GM18511 (cell line): ENCODE measurements at regions not wholly inside any gene's neighbourhood (a gene's known extent, or its start where the extent isn't known, plus 50 kb on each side); places are given as distances from the start of the nearest gene placed in this dataset.

Experiments
- ATAC-seq: cut with Tn5 transposase; IDR thresholded peaks from one replicate; pipeline ENCODE4 v1.9.1; 2021; ENCODE audit warnings: mild to moderate bottlenecking, moderate library complexity; ENCODE audit not compliant: unreplicated experiment

DNA sequence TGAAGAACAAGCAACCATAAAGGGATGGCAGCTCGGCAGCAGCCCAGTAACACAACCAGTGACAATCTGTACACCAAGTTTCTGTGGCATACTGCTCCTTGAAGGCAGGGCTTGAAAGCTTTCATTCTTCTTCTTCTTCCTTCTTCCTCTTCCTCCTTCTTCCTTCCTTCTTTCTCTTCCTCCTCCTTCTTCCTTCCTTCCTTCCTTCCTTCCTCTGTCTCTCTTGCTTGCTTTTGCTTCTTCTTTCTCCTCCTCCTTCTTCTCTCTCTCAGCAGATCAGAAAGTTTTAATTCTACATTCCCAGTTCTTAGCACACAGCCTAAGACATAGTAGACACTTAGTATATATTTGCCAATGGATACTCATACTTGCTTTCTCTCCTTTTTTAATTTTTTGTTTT, 95.9 kb downstream of the GLUL start:
- no peak for ATAC-seq

DNA sequence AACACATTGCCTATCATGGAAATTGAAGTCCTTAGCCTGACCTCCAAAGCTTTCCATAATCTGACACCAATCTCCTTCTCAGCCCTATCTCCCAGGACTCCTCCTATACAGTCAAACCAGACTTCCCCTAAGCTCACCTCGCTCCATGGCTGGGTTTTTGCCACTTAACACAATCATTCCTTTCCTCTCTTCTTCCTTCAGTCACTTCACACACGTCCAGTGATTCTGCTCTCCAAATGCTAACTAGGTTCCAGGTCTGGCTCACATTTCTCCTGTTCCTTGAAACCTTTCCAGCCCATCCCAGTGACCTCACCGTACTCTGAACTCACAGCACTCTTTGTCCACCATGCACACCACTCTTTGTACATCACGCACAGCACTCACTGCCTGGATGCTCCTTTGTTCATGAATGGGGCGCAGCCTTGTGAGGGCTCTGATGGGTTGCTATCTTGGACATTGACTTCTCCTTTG, 98.4 kb downstream of the GLUL start:
- ATAC-seq = no peak

DNA sequence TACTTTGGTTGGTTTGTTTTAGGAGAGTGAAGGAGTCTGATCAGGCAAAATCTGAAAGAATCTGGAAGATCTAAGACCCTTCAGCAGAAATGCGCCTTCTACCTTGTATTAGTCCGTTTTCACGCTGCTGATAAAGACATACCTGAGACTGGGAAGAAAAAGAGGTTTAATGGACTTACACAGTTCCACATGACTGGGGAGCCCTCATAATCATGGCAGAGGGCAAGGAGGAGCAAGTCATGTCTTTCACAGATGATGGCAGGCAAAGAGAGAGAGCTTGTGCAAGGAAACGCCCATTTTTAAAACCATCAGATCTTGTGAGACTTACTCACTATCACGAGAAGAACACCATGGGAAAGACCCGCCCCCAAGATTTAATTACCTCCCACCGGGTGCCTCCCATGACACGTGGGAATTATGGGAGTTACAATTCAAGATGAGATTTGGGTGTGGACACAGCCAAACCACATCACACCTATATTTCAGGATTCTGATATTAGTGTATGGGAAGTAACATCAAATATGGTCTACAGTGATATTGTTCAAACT, 99.3 kb downstream of the GLUL start:
- no peak for ATAC-seq

DNA sequence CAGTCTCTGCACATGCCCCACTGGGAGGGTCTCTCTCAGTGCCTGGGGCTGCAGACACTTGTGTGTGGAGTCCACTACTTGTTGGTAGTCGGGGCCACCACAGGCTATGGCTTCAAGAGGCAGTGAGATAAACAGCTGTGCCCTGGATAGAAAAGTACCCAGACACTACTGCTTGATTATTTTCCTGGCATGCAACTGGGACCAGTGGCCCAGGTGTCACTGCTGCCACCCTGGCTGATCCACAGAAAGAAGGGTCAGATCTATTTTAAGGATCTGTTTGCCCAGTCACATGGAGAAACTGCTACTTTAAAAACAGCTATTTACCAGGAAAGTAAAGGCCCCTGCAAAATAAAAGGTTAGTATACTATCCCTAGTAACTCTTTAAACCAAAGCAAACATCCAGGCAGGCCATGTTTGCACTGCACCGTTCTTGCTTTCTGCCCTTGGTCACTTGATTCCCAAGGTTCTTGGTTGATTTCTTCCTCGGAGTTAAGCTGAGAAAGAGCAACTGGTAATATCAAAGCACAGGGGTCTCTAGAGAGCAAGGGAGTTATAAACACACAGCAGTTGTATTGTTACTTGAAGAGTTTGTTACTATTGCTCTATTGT, 99.9 kb downstream of the GLUL start:
- no peak for ATAC-seq

DNA sequence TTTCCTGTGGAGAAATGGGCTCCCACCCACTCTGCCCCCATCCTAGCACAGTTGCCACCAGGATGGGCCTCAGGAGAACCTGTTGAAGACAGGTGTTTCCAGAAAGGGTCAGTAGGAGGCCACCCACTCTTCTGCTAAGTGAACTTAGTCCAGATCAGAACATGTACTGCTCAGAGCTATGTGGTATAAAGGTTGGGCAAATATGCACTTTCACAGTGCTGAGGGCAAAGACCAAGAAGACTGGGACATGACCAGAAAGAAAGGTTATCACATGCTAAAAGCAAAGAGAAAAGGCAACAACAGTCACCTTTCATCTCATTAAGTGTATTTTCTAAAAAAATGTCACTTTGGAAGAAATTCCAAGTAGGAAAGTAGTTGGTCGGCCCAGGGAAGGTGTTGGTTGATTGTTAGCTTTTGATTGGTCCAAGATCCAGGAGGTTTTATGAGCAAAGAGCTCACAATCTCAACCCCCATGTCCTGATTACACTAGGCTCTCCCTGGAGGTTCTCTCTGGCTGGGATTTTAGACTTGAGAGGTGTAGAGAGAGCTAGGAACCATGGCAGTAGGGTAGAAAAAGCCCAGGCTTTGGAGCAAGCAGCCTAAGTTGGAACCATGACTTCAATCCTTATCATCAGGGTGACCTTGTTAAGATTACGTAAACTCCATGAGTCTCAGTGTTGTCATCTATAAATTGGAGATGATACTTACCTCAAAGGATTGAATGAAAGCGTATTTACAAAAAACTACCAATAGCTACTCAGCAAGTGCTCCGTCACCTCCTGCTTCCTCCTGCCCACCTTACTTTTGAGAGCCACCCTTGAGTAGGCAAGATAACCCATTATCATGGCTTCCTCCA, 102.6 kb downstream of the GLUL start:
- ATAC-seq = no peak

DNA sequence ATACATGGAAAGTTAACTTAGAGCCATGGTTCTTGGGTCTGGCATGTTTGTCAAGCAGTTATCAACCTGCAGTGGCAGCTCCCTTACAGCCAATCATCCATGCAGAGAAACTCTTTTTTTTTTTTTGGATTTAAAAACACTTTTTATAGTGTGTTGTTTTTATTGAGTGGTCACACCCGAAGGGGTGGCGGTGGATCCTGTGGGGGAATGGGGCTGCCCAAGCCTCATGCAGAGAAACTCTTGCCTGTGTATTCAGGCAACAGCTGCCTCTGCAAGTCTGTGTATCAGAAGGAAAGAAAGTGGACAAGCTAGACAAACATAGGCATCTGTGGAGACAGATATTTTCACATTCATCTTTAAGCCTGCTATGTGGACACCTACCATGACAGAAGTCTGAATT, 104.8 kb downstream of the GLUL start:
- ATAC-seq = no peak

DNA sequence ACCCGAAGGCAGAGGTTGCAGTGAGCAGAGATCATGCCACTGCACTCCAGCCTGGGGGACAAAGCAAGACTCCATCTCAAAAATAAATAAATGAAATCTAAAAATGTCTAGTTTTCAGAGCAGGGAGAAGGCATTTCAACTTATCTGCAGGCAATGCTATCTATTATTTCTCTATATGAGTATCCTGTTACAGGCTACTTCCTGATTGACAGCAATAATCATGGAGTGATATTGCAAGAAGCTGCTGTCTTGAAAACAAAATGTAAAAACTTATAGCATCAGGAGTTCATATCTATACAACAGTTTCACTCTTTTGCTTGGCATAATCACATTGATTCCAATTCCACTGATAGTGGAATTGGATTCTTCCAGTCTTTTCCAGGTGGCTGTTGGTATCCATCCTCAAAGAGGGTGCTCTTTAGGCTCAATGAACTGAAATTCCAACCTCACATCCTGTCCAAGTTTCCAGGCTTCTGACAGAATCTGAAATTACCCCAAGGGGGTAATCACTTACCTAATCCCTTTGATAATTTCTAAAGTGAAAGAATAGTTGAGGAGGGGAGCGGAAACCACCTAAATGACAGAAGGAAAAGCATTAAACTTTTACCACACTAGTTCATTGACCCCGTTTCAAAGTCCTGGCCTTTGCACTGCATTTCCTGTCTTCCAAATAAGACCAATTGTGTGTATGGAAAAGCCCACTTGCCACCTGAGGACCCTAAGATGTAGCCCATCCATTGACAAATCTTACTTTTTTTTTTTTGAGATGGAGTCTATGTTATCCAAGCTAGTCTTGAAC, 107.6 kb downstream of the GLUL start:
- no peak for ATAC-seq

DNA sequence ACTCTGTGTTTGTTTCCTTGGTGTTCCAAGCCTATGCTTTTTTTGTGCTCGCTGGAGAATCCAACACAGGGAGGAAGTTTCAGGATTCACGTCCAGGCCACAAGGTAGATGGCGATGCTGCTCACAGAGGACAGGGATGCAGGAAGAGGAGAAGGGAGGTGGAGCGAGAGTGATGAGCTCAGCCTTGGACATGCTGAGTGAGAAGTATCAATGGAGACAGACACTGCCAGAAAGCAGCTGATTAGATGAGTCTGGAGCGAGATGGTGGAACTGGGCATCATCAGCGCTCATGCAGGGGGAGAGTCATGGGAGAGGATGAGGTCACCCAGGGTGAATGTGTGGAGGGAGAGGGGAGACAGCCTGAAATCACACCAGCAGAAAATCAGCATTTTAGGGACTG, 110.0 kb downstream of the GLUL start:
- no peak for ATAC-seq

DNA sequence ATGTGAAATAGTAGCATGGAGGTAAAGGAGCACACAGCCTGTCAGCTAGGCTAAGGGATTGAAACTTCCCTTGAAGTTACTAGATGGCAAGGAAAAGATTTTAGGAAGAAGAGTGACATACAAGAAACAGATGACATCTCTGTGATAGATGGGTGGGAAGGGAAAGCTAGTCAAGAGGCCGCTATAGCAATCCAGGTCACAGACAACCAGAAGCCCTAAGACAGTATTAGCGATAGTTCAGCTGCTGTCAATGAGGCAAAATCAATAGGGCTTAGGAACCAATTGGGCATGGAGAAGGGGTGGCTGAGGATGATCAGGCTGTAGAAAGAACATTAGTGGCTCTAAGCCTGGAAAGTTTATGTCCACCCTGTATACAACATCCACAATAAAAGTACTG, 111.1 kb downstream of the GLUL start:
- ATAC-seq = no peak

DNA sequence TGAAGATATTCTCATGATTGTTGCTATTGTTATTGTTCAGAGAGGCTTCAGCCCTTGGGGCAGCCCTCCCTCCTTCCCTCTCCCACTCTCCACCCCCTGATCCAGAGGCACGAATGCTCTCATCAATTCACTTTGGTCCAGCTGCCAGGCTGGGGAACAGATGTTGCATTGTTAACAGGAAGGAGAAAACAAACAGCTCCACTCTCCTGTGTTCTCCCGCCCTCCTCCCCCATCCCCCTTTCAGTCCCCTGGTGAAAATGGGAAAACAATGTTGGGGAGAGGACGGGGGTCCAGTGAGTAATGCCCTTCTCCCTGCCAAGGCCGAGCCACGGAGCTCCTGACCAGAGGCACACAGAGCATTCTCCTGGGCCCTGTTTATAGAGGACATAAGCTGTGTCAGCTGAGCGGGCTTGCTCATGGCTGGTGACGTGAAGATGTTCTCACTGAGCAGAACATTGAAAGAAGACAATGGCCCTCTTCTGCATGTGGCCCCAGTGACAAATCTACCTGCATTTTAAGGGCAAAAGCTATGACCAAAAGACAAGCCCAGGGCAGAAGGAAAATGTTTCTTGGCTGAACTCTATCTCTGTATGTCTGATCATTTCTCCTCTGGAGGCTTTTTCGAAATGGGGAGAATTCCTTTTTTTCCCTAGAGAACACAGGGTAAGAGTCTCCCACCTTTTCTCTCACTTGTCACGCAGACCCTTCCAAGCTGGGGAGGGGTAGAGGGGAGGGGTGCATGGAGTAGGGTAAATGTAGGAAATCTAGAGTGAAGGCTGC, 111.7 kb downstream of the GLUL start:
- ATAC-seq = no peak

DNA sequence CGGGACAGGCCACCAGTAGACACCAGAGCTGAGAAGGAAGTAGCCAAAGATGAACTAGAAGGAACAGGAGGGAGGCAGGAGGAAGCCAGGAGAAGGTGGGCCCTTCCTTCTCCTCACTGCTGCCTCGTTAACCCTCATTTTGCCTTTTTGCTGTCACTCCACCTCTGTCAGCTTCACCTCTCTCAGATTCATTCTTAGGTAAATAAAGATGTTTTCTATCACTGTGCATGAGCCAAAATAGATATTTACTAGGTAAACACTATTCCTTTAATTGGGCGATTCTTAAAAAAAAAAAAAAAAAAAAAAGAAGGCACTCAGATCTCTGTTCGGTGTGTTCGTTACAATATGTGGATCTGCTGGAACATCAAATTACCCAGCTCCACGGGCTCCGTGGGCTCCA, 112.3 kb downstream of the GLUL start:
- ATAC-seq = no peak

DNA sequence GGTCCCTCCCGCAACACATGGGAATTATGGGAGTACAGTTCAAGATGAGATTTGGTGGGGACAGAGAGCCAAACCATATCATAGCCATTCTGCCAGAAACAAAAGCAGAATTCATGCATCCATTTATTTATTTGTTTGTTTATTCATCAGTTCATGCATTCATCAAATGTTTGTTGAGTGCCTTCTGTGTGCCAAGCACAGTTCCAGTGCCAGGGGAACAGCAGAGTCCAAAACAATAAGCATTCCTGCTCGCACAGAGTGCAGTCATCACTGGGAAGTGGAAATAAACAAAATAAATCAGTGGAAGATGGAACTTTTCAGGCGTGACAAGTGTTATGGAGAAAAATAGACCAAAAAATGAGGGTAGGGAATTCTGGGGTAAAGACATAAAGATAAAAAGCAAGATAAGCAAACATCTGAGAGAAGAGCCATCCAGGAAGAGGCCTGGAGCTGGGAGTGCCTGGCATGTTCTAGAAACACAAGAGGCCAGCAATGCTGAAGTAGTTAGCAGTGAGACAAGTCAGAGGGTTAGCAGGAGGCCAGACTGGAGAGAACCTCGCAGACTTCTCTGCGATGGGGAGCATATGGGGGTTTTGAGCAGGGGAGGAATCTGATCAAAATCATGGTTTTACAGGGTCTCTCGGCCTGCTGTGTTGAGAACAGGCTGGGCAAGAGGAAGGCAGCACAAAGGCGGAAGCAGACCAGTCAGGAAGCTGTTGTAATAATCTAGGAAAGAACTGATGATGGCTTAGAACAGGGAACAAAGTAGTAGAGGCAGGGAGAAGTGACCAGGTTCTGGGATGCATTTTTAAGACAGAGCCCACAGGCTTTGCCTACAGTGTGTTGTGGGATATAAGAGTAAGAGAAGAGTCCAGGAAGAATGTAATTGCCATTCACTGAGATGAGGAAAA, 113.2 kb downstream of the GLUL start:
- ATAC-seq = no peak

DNA sequence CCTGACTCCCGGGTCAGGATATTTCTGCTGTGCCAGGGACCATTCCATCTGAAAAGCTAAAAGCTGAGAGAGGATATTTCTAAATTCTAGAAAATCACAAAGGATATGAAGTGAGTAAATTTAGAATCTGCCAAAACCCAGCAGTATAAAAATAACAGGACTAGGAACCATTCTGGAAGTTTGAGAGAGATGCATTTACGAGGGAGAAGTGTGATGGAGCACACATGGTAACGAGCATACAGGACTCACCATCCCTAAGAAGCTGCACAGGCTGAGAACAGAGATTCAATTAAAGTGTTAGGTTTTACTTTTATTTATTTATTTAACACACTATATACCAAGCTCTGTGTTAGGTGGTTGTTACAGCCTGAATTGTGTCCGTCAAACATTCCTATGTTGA, 116.3 kb downstream of the GLUL start:
- ATAC-seq = no peak

DNA sequence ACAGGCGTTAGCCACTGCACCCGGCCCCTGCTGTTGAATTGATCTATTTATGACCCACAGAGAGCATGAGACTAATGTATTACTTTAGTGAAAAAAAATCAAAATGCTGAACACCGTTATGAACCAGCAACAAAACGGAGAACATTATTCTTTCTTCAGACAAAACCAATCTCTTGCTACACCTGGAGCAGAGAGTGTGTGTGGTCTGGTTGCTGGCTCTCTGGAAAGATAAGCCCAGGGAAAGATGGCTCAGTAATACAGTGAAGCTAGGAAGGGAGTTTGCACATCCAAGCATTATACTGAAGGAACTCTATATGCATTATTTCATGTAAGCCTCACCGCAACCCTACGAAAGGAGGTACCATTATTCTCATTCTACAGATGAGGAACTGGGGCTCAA, 117.0 kb downstream of the GLUL start:
- no peak for ATAC-seq

DNA sequence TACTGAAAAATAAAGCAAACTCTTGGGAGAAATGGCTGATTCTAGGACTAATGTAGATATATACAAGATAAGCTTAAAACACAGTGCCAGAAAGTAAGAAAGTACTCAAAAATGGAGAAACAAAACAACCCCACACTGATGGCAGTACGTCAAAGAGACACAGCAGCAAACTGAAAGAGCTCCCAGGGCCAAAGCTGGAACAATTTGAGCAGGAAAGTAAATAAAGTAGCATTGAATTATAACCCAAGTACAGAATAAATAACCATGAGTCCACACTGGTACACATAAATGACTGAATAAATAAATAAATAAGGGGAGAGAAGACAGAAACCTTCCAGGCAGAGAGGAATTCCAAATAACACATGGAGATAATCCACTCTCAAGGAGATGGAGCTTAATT, 120.9 kb downstream of the GLUL start:
- ATAC-seq = no peak

DNA sequence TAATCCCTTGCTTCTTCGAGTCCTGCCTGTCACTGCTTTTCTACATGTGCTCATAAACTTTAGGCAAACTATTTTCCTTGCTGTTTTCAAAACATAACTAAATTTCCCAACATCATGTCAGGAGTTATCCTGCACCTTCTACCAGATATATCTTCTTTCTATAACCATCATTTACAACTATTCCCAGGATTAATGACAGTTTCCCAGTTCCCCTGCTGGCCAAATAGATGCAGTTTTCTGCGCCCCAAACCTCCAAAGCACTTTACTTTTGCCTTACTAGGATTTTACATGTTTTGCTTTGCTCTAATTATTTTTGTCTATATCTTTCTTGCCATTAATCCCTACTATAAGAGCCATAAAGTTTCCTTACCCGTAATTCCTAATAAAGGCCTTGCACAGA, 122.5 kb downstream of the GLUL start:
- no peak for ATAC-seq

DNA sequence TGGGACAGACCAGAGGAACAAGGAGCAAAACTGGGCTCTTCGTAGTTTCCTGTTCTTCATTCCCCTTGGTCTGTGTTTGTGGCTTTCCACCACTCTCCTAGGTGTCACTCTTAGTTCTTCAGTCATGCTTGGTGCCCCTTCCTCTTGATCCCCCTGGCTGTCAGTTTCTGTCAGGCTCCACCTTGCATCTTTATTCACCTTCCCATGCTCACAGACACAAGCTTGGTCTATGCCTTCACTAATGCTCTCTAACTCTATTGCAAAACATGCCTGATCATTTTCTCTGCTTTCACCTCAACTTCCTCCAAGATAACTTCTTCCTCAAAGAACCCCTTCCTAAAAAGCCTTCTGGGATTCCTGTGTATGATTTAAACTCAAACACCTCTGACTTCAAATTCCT, 122.9 kb downstream of the GLUL start:
- ATAC-seq = no peak

DNA sequence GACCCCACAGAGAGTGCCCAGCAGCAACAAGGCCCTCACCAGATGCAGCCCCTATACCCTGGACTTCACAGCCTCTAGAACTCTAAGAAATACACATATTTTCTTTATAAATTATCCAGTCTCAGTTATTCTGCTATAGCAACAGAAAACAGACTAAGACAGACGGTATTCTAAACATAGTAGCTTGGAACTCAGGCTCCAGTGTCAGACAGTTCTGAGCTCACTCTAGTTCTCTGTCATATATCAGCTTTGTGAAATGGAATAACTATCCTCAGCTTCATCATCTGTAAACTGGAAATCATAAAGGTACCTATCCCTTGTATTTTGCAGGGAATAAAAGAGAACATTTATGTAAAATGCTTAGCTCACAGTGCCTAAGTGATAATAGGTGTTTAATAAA, 127.4 kb downstream of the GLUL start:
- ATAC-seq = no peak

DNA sequence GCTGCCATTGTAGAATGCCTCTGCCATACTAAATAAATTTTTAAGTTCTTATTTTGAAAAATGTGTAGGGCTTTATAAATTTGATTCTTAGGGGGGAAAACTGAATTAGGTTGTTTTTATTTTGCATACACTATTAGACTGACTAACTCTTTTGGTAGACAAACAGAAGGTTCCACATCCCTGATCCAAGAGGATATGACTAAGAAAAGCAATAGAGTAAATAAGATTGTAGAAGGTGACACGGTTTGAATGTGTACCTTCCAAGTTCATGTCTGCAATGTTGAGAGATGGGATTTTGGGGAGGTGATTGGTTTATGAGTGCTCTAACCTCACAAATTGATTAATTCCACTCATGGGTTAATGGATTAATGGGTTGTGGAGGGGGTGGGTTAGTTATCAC, 127.9 kb downstream of the GLUL start:
- no peak for ATAC-seq

DNA sequence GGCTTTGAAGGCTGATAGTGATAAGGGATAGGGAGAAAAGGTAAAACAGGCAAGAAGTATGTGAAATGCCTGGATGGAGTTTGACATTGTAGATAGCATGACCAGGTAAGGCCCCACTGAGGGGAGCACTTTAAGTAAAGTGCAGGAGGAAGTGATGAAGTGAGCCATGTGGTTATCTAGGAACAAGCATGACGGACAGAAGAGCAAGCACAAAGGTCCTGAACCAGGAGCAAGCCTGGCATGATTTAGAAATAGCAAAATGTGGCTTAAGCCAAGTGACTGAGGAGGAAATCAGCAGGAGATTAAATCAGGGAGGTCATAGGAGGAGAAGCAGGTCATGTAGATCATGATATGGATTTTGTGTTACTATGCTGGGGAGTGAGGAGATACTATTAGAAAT, 129.2 kb downstream of the GLUL start:
- no peak for ATAC-seq
